GM23338 (cell line): ENCODE measurements at regions not wholly inside any gene's neighbourhood (a gene's known extent, or its start where the extent isn't known, plus 50 kb on each side); places are given as distances from the start of the nearest gene placed in this dataset.

Experiments used
- ATAC-seq: fragments of 200-7000 bp; cut with Tn5 transposase; 3 replicates; pipeline ENCODE4 v1.9.1; 2020
- DNase-seq: peaks from one replicate; pipeline ENCODE4 v3.0.0-alpha.2; 2015; ENCODE audit warnings: low spot score
- H2AFZ ChIP-seq: fragments of 200-600 bp; sonication (generic); 2 replicates; pipeline ENCODE4 v1.8.0; 2016; ENCODE audit warnings: antibody characterized with exemption, mild to moderate bottlenecking, moderate library complexity
- H3F3A ChIP-seq: fragments of 200-600 bp; sonication (generic); replicated peaks from 2 replicates; pipeline ENCODE4 v1.8.0; 2017; ENCODE audit warnings: antibody characterized with exemption, mixed run types, low read depth
- H3K27ac ChIP-seq: fragments of 200-600 bp; sonication (generic); 2 replicates; pipeline ENCODE4 v1.6.1; 2016; ENCODE audit warnings: low read depth
- H3K27me3 ChIP-seq: fragments of 200-600 bp; sonication (generic); 2 replicates; pipeline ENCODE4 v1.8.0; 2016; ENCODE audit warnings: mild to moderate bottlenecking, mixed run types, moderate library complexity; ENCODE audit not compliant: insufficient read depth
- H3K36me3 ChIP-seq: fragments of 200-600 bp; sonication (generic); 2 replicates; pipeline ENCODE4 v1.8.0; 2016; ENCODE audit warnings: mild to moderate bottlenecking; ENCODE audit not compliant: insufficient read depth
- H3K4me1 ChIP-seq: fragments of 200-600 bp; sonication (generic); 2 replicates; pipeline ENCODE4 v1.8.0; 2016; ENCODE audit warnings: mild to moderate bottlenecking, moderate library complexity; ENCODE audit not compliant: insufficient read depth
- H3K4me2 ChIP-seq: fragments of 200-600 bp; sonication (generic); 2 replicates; pipeline ENCODE4 v1.7.1; 2017; ENCODE audit warnings: mixed run types
- H3K4me3 ChIP-seq: fragments of 200-600 bp; sonication (generic); 2 replicates; pipeline ENCODE4 v1.6.1; 2016; ENCODE audit warnings: mixed run types
- H3K79me2 ChIP-seq: fragments of 200-600 bp; sonication (generic); replicated peaks from 2 replicates; pipeline ENCODE4 v1.8.0; 2017; ENCODE audit warnings: mild to moderate bottlenecking; ENCODE audit not compliant: insufficient read depth
- H3K9me2 ChIP-seq: fragments of 200-600 bp; sonication (generic); 2 replicates; pipeline ENCODE4 v1.8.0; 2017; ENCODE audit not compliant: insufficient read depth
- H4K20me1 ChIP-seq: fragments of 200-600 bp; sonication (generic); replicated peaks from 2 replicates; pipeline ENCODE4 v1.8.0; 2017; ENCODE audit warnings: mild to moderate bottlenecking; ENCODE audit not compliant: insufficient read depth
- H3K27ac Mint-ChIP-seq: 2 replicates; pipeline ENCODE4 v1.8.0; 2020; ENCODE audit warnings: inconsistent platforms, mild to moderate bottlenecking, moderate library complexity, mixed read lengths
- H3K27me3 Mint-ChIP-seq: 3 replicates; pipeline ENCODE4 v1.8.0; 2022; ENCODE audit warnings: low read depth, mild to moderate bottlenecking, moderate library complexity, mixed read lengths, inconsistent platforms; ENCODE audit not compliant: insufficient read depth, poor library complexity
- H3K36me3 Mint-ChIP-seq: 3 replicates; pipeline ENCODE4 v1.8.0; 2021; ENCODE audit warnings: low read depth, mild to moderate bottlenecking, inconsistent platforms, moderate library complexity, mixed read lengths
- H3K4me1 Mint-ChIP-seq: 3 replicates; pipeline ENCODE4 v1.8.0; 2020; ENCODE audit warnings: mild to moderate bottlenecking, inconsistent platforms, mixed read lengths
- H3K4me3 Mint-ChIP-seq: 3 replicates; pipeline ENCODE4 v1.8.0; 2021; ENCODE audit warnings: moderate library complexity, mild to moderate bottlenecking, inconsistent platforms, mixed read lengths
- H3K9me3 Mint-ChIP-seq: 3 replicates; pipeline ENCODE4 v1.8.0; 2020; ENCODE audit warnings: moderate library complexity, mild to moderate bottlenecking, inconsistent platforms, mixed read lengths
- CREB1 ChIP-seq: fragments of 250-450 bp; sonication (Bioruptor Pico); IDR thresholded peaks from 2 replicates; pipeline ENCODE4 v1.5.0; 2020; ENCODE audit warnings: low read depth, mild to moderate bottlenecking, moderate library complexity
- EZH2 ChIP-seq: fragments of 200-600 bp; sonication (generic); IDR thresholded peaks from one replicate; pipeline ENCODE4 v1.8.0; 2017; ENCODE audit warnings: antibody characterized with exemption, mild to moderate bottlenecking, low read depth; ENCODE audit not compliant: unreplicated experiment
- EZH2phosphoT487 ChIP-seq: fragments of 200-600 bp; sonication (generic); IDR thresholded peaks from one replicate; pipeline ENCODE4 v1.8.1; 2018; ENCODE audit warnings: antibody characterized with exemption; ENCODE audit not compliant: unreplicated experiment
- JUNB ChIP-seq: IDR thresholded peaks from one replicate; pipeline ENCODE4 v1.6.1; 2016; ENCODE audit warnings: antibody characterized with exemption; ENCODE audit not compliant: unreplicated experiment
- NANOG ChIP-seq: IDR thresholded peaks from 2 replicates; pipeline ENCODE4 v1.6.1; 2016; ENCODE audit warnings: antibody characterized with exemption, borderline replicate concordance
- POLR2AphosphoS5 ChIP-seq: IDR thresholded peaks from 2 replicates; pipeline ENCODE4 v1.6.1; 2016; ENCODE audit warnings: antibody characterized with exemption, low read depth
- STAT1 ChIP-seq: IDR thresholded peaks from one replicate; pipeline ENCODE4 v1.6.1; 2016; ENCODE audit warnings: antibody characterized with exemption; ENCODE audit not compliant: unreplicated experiment
- ZNF114 ChIP-seq: fragments of 250-450 bp; sonication (Bioruptor Pico); IDR thresholded peaks from 2 replicates; pipeline ENCODE4 v1.5.0; 2020; ENCODE audit warnings: mild to moderate bottlenecking, moderate library complexity
- ZNF331 ChIP-seq: fragments of 250-450 bp; sonication (Bioruptor Pico); IDR thresholded peaks from 2 replicates; pipeline ENCODE4 v1.5.0; 2020; ENCODE audit warnings: low read depth, mild to moderate bottlenecking, moderate library complexity
- TF ChIP-seq, protein P1 (sequence below): fragments of 250-450 bp; sonication (Bioruptor Pico); IDR thresholded peaks from 2 replicates; pipeline ENCODE4 v1.5.0; 2020; ENCODE audit warnings: mild to moderate bottlenecking, moderate library complexity
- TF ChIP-seq, protein P2 (sequence below): IDR thresholded peaks from 2 replicates; pipeline ENCODE4 v1.6.1; 2016; ENCODE audit warnings: antibody characterized with exemption
- TF ChIP-seq, protein P3 (sequence below), 2 experiments: fragments of 200-600 bp in 1 of 2; sonication (generic) in 1 of 2; conservative IDR thresholded peaks; 2 replicates each; pipeline versions ENCODE4 v1.5.1 to v1.6.1; 2016 to 2017; ENCODE audit warnings: antibody characterized with exemption in 2 of 2, low read depth in 2 of 2, mild to moderate bottlenecking in 2 of 2, moderate library complexity in 1 of 2
- TF ChIP-seq, protein P4 (sequence below): IDR thresholded peaks from one replicate; pipeline ENCODE4 v1.6.1; 2018; ENCODE audit warnings: antibody characterized with exemption; ENCODE audit not compliant: unreplicated experiment

DNA sequence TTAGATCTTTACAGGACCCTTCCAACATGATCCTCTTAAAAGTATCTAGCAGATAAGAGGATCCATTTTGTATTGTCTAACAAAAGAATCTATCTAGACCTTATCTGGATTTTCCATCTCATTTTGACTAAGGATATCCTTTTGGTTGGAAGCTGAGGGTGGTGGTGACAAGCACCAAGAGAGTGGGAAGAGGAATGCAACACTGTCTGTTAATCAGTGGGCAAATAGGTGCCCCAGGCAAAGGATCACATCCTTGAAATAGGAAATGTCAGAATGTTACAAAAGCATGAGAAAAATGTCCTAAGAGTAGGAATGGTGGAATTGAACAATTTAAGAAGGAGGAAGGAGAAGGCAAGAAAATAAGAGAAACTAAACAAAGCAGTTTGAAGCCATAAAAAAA is 420.7 kb upstream of the CNTN3 start:
- no peak overlapping the region for H3K4me3 ChIP-seq
- no peaks in the 10 kb centered on the region for H3K36me3 ChIP-seq
- no peaks in the 10 kb centered on the region for H3K9me2 ChIP-seq
- no peak for ATAC-seq
- H3K79me2 ChIP-seq: no peaks in the 10 kb centered on the region
- Mint-ChIP-seq H3K4me3 (no peak overlapping the region), H3K27ac (no peak overlapping the region), H3K9me3 (no peaks in the 10 kb centered on the region; the same call in 2 of the 3 replicates), H3K27me3 (peaks cover 2% of the 10 kb centered on the region), H3K36me3 (no peaks in the 10 kb centered on the region), H3K4me1 (no peaks in the 10 kb centered on the region)
- no peak overlapping the region; the same call in 1 of the 2 replicates for H2AFZ ChIP-seq
- no peaks in the 10 kb centered on the region for H4K20me1 ChIP-seq
- no peaks in the 10 kb centered on the region for H3K4me1 ChIP-seq
- no peak for DNase-seq
- H3K27ac ChIP-seq: no peak overlapping the region
- no peak for TF ChIP-seq EZH2phosphoT487
- TF ChIP-seq CREB1 (CRISPR knock-in tag): no peak
- TF ChIP-seq, protein P1, sequence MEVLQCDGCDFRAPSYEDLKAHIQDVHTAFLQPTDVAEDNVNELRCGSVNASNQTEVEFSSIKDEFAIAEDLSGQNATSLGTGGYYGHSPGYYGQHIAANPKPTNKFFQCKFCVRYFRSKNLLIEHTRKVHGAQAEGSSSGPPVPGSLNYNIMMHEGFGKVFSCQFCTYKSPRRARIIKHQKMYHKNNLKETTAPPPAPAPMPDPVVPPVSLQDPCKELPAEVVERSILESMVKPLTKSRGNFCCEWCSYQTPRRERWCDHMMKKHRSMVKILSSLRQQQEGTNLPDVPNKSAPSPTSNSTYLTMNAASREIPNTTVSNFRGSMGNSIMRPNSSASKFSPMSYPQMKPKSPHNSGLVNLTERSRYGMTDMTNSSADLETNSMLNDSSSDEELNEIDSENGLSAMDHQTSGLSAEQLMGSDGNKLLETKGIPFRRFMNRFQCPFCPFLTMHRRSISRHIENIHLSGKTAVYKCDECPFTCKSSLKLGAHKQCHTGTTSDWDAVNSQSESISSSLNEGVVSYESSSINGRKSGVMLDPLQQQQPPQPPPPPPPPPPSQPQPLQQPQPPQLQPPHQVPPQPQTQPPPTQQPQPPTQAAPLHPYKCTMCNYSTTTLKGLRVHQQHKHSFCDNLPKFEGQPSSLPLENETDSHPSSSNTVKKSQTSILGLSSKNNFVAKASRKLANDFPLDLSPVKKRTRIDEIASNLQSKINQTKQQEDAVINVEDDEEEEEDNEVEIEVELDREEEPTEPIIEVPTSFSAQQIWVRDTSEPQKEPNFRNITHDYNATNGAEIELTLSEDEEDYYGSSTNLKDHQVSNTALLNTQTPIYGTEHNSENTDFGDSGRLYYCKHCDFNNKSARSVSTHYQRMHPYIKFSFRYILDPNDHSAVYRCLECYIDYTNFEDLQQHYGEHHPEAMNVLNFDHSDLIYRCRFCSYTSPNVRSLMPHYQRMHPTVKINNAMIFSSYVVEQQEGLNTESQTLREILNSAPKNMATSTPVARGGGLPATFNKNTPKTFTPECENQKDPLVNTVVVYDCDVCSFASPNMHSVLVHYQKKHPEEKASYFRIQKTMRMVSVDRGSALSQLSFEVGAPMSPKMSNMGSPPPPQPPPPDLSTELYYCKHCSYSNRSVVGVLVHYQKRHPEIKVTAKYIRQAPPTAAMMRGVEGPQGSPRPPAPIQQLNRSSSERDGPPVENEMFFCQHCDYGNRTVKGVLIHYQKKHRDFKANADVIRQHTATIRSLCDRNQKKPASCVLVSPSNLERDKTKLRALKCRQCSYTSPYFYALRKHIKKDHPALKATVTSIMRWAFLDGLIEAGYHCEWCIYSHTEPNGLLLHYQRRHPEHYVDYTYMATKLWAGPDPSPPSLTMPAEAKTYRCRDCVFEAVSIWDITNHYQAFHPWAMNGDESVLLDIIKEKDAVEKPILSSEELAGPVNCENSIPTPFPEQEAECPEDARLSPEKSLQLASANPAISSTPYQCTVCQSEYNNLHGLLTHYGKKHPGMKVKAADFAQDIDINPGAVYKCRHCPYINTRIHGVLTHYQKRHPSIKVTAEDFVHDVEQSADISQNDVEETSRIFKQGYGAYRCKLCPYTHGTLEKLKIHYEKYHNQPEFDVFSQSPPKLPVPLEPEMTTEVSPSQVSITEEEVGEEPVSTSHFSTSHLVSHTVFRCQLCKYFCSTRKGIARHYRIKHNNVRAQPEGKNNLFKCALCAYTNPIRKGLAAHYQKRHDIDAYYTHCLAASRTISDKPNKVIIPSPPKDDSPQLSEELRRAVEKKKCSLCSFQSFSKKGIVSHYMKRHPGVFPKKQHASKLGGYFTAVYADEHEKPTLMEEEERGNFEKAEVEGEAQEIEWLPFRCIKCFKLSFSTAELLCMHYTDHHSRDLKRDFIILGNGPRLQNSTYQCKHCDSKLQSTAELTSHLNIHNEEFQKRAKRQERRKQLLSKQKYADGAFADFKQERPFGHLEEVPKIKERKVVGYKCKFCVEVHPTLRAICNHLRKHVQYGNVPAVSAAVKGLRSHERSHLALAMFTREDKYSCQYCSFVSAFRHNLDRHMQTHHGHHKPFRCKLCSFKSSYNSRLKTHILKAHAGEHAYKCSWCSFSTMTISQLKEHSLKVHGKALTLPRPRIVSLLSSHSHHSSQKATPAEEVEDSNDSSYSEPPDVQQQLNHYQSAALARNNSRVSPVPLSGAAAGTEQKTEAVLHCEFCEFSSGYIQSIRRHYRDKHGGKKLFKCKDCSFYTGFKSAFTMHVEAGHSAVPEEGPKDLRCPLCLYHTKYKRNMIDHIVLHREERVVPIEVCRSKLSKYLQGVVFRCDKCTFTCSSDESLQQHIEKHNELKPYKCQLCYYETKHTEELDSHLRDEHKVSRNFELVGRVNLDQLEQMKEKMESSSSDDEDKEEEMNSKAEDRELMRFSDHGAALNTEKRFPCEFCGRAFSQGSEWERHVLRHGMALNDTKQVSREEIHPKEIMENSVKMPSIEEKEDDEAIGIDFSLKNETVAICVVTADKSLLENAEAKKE: no peak
- TF ChIP-seq, protein P2, sequence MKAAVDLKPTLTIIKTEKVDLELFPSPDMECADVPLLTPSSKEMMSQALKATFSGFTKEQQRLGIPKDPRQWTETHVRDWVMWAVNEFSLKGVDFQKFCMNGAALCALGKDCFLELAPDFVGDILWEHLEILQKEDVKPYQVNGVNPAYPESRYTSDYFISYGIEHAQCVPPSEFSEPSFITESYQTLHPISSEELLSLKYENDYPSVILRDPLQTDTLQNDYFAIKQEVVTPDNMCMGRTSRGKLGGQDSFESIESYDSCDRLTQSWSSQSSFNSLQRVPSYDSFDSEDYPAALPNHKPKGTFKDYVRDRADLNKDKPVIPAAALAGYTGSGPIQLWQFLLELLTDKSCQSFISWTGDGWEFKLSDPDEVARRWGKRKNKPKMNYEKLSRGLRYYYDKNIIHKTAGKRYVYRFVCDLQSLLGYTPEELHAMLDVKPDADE: no peak
- TF ChIP-seq, protein P3, sequence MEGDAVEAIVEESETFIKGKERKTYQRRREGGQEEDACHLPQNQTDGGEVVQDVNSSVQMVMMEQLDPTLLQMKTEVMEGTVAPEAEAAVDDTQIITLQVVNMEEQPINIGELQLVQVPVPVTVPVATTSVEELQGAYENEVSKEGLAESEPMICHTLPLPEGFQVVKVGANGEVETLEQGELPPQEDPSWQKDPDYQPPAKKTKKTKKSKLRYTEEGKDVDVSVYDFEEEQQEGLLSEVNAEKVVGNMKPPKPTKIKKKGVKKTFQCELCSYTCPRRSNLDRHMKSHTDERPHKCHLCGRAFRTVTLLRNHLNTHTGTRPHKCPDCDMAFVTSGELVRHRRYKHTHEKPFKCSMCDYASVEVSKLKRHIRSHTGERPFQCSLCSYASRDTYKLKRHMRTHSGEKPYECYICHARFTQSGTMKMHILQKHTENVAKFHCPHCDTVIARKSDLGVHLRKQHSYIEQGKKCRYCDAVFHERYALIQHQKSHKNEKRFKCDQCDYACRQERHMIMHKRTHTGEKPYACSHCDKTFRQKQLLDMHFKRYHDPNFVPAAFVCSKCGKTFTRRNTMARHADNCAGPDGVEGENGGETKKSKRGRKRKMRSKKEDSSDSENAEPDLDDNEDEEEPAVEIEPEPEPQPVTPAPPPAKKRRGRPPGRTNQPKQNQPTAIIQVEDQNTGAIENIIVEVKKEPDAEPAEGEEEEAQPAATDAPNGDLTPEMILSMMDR (conservative IDR thresholded peaks at IDR 0.05; ENCODE audit: low read depth in 2 of 2): no peak
- TF ChIP-seq, protein P4, sequence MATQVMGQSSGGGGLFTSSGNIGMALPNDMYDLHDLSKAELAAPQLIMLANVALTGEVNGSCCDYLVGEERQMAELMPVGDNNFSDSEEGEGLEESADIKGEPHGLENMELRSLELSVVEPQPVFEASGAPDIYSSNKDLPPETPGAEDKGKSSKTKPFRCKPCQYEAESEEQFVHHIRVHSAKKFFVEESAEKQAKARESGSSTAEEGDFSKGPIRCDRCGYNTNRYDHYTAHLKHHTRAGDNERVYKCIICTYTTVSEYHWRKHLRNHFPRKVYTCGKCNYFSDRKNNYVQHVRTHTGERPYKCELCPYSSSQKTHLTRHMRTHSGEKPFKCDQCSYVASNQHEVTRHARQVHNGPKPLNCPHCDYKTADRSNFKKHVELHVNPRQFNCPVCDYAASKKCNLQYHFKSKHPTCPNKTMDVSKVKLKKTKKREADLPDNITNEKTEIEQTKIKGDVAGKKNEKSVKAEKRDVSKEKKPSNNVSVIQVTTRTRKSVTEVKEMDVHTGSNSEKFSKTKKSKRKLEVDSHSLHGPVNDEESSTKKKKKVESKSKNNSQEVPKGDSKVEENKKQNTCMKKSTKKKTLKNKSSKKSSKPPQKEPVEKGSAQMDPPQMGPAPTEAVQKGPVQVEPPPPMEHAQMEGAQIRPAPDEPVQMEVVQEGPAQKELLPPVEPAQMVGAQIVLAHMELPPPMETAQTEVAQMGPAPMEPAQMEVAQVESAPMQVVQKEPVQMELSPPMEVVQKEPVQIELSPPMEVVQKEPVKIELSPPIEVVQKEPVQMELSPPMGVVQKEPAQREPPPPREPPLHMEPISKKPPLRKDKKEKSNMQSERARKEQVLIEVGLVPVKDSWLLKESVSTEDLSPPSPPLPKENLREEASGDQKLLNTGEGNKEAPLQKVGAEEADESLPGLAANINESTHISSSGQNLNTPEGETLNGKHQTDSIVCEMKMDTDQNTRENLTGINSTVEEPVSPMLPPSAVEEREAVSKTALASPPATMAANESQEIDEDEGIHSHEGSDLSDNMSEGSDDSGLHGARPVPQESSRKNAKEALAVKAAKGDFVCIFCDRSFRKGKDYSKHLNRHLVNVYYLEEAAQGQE: no peak
- no peak for TF ChIP-seq NANOG
- TF ChIP-seq JUNB: no peak
- no peak for TF ChIP-seq STAT1
- no peak for TF ChIP-seq ZNF331
- no peak for TF ChIP-seq ZNF114 (CRISPR knock-in tag)
- TF ChIP-seq EZH2: no peak
- TF ChIP-seq POLR2AphosphoS5: no peak
- no peaks in the 10 kb centered on the region for H3F3A ChIP-seq
- H3K27me3 ChIP-seq: no peaks in the 10 kb centered on the region
- no peak overlapping the region for H3K4me2 ChIP-seq
